HG02642 (cell line): ENCODE measurements at regions not wholly inside any gene's neighbourhood (a gene's known extent, or its start where the extent isn't known, plus 50 kb on each side); places are given as distances from the start of the nearest gene placed in this dataset.
"Not testable (repeated sequence)": the region's sequence is repeated elsewhere in the genome, so short reads cannot be mapped to it uniquely, and the experiment has no call there.

Experiments
- ATAC-seq: cut with Tn5 transposase; IDR thresholded peaks from one replicate; pipeline ENCODE4 v1.9.1; 2021; ENCODE audit warnings: mild to moderate bottlenecking; ENCODE audit not compliant: unreplicated experiment, poor library complexity

DNA sequence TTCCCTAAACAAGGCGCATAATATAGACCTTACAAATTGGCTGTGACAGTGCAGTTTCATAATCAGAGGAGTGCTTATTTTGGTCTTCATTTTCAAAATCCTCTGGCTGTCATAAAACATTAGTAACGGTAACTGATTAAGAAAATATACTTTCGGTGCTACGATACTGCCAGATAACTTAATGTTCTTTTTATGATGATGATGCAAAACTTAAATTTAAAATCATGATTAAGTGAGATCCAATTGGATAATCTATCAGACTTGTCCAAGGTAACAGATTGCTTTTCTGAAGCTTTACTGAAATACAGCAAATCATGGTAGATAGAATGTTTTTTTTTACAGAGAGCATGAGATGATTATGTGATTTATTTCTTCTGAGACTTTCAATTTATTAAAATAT lies 364.2 kb upstream of the CNTN3 start:
- no peak for ATAC-seq

DNA sequence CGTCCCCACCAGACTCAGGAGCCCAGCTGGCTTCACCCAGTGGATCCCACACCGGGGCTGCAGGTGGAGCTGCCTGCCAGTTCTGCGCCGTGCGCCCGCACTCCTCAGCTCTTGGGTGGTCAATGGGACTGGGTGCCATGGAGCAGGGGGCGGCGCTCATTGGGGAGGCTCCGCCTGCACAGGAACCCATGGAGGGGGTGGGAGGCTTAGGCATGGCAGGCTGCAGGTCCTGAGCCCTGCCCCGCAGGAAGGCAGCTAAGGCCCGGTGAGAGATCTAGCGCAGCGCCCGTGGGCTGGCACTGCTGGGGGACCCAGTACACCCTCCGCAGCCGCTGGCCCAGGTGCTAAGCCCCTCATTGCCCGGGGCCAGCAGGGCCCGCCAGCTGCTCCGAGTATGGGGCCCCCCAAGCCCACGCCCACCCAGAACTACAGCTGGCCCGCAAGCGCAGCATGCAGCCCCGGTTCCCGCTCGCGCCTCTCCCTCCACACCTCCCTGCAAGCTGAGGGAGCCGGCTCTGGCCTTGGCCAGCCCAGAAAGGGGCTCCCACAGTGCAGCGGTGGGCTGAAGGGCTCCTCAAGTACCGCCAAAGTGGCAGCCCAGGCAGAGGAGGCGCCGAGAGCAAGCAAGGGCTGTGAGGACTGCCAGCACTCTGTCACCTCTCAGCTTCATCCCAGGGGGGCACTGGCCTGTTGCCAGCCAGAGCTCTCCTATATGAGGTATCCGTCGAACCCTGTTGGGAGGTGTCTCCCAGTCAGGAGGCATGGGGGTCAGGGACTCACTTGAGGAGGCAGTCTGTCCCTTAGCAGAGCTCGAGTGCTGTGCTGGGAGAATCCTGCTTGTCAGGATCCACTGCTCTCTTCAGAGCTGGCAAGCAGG lies 370.8 kb upstream of the CNTN3 start:
- not testable (repeated sequence) for ATAC-seq

DNA sequence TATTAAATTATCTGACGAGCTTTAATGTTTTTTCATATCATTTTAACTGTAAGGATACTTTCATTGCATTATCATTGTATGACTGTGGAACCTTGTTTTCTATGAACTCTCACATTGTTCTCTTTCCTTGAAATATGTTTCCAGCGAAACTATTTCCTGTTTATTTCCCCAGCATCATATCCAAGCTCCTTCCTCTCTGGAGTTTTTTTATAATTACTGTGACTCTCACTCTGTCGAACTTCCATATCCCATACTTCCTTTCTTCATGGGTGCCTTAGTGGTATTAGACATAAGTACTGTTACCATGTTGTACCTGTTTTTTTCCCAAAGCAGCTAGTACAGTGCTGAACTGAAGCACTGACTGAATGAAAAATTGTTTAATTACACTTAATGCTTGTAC lies 373.6 kb upstream of the CNTN3 start:
- ATAC-seq = no peak

DNA sequence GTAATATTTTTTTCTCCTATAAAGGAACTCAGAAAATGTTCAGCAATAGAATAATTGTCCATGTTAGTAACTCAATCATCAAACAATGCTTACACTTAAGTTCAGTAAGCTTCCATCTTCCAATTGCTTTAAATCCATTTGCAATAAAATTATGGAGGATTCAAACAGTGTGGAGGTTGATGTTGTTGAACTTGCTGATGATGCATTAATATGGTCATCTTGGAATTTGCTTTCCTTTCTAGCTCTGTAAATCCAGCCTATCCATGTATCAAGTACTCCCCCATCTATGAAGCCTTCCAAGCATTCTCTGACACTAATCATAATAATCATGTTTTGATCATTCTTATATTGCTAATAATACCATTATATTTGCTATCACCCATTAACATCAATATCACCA lies 378.4 kb upstream of the CNTN3 start:
- no peak for ATAC-seq

DNA sequence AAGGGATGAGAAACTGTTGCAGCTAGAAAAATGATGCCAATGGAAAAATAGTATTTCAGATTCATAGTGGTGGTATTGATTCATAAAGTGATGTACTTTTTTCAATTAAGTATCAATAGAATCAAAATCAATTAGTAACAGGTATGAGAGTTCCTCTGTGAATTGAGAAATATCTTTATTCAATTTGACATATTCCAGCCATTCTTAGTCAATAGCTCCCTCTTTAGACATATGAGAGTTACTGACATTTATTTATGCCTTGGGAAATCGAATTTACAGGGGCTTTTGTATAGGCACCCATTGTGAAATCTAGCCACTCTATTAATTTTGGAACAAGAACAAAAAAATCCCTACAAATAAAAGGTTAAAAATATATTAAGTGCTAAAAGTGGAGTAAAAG lies 386.9 kb upstream of the CNTN3 start:
- ATAC-seq = no peak

DNA sequence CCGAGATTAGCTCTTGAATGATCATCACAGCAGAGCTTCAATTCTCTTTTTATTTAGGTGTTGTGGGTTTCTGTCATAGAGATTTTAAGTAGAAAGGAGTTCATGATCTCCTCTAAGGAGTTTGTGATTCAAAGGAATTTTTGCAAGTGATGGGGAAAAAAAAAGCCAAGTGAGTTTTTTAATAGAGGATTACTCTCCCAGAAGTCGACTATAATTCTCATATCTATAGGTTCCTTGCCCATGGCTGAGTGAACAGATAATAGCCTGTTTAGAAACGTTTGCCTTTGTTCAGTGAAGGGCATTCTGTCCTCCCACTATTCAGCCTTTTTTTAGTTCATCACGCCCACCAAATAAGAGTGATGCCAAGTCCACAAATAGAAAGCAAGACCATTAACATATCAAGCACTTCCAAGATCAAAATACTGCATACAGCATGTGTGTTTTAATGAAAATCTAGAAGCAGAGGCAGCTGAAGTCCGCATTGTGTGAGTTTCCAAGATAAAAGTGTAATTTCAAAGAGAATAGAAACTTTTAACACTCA lies 398.4 kb upstream of the CNTN3 start:
- ATAC-seq = no peak

DNA sequence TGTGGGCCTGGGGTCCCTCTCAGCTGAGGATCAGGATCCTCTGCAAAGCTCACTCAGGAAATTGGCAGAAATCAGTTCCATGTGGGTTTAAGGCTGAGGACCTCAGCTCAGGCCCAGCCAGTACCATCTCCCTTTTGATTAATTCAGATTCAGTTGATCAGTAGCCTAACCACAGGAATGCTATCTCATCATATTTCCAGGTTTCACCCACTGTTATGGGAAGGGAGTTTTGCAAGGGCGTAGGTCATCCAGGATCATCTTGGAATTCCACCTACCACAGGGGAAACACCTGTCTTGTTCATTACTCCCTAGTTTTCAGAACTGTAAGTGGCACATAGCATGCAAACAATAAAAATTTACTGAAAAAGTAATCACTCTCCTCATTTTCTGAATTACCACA lies 399.5 kb upstream of the CNTN3 start:
- no peak for ATAC-seq

DNA sequence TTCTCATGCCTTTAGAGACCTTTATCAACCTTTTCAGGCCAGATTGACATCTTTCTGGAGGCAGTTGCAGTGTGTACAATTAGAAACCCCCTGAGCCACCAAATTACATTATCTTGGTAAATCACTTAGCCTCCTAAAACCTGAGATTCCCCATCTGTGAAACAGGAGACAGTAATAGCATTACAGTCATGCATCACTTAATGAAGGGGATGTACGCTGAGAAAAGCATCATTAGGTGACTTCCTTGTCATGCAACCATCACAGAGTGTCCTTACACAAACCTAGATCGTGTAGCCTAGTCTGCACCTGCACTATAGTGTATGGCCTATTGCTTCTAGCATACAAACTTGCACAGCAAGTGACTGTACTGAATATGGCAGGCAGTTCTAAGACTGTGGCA lies 400.8 kb upstream of the CNTN3 start:
- no peak for ATAC-seq

DNA sequence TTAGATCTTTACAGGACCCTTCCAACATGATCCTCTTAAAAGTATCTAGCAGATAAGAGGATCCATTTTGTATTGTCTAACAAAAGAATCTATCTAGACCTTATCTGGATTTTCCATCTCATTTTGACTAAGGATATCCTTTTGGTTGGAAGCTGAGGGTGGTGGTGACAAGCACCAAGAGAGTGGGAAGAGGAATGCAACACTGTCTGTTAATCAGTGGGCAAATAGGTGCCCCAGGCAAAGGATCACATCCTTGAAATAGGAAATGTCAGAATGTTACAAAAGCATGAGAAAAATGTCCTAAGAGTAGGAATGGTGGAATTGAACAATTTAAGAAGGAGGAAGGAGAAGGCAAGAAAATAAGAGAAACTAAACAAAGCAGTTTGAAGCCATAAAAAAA lies 420.7 kb upstream of the CNTN3 start:
- no peak for ATAC-seq

DNA sequence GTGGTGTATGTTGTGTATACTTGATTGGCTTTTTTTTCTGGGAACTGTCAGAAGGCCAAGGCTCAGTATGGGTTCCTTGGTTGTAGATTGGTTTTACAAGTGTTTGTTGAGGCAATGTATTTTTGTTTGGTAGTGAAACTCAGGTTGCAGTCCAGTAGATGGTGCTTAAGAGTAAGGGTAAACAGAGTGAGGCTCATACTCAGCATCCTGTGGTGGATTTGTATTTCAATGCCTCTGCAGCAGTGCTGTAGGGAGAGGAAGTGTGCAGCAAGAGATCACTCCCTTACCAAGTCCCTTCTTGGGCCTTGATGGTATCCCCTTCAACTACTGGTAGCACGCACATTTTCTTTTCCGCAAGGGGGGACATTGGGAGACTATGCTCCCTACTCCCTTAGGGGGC lies 428.5 kb upstream of the CNTN3 start:
- no peak for ATAC-seq

DNA sequence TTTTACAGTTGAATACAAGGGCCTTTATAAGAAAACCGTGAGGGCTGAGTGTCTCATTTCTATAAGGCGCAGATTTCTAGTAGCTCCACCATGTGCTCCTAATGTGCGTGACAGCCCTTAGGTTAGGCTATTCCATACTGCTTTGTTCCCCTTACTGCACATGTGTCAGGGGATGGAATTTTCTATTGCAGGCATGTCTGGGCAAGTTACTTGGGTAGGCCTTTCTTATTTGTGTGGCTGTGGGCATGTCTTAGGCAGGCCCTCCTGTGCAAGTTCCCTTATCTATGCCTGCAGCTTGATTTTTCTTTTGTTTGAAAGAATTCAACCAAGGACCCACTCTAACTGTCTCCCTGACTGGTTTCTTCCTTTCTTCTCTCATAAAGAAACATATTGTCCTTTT lies 434.2 kb upstream of the CNTN3 start:
- ATAC-seq = no peak

DNA sequence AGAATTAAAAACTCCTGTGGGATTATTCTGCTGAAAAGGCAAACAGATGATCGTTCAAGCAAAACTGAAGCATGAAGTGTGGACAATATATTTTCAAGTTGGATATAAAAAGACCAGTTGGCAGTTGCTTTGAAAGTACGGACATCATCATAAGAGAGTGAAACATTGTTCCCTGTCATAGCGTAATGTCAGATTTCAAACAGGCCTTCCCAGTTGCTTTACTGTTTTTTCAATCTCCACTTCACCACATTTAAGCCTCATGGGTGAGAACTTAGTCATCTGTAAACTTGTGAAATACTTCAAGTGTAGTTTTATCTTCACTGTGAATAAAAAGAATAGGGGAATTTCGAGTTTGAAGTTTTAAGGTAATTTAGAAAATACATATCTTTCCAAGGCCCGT lies 435.1 kb upstream of the CNTN3 start:
- ATAC-seq = no peak

DNA sequence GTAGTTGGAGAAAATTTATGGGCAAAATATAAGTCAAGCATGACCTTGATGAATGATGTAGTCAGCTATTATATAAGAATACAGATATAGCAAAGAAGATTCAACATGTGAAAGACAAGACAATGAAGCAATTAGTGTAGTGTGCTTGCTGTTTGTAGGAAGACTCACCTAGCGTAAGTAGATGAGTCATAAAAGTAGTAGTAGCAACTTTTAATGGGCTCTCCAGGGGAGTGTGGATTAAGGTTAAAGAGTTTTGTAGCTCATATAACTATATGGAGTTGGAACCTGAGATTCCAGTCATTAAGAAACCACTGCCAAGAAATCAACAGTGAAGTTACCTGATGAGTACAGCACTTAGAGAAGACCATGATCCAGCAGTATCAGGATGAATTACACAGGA lies 444.7 kb upstream of the CNTN3 start:
- ATAC-seq = no peak

DNA sequence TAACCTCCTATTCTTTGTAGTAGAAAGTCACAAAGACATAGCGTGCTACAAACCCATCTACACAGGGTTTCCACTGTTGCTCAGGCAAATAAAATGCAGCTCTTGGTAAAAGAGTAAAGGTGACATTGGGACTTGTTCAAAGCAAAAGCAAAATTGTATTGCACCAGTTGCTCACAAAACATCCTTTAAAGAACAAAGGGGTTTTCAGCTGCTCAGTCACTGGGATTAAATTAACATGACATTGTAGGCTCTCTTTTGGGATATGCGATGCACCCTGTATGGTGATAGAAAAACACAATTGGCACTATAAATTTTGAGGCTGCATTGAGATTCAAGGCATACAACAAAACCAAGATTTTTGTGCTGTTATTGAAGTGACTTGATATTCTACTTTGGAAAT lies 447.3 kb upstream of the CNTN3 start:
- ATAC-seq = no peak

DNA sequence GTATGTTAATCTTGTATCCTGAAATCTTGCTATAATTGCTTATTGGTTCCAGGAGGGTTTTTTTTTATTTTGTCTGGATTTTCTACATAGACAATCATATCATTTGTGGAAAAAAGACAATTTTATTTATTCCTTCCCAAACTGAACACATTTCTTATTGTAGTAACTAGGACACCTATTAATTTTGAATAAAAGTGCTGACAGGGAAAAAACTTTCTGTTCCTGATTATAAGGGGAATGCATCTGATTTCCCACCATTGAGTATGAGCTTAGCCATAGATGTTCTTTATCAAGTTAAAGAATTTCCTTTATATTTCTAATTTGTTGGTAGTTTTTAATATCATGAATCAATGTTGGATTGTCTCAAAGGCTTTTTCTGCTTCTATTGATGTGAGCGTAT lies 460.7 kb upstream of the CNTN3 start:
- no peak for ATAC-seq

DNA sequence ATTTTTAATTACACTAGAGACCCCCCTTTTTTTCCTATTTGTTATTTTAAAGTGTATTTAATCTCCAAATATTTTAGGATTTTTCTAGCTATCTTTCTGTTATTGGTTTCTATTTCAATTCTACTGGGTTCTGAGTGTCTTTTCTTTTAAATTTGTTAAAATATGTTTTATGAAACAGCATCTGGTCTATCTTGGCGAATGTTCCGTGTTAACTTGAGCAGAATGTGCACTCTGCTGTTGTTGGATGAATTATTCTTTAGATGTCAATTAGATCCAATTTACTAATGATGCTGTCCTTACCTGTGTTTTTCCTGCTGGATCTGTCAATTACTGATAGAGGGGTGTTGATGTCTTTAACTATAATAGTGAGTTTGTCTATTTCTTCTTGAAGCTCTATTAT lies 462.0 kb upstream of the CNTN3 start:
- no peak for ATAC-seq

DNA sequence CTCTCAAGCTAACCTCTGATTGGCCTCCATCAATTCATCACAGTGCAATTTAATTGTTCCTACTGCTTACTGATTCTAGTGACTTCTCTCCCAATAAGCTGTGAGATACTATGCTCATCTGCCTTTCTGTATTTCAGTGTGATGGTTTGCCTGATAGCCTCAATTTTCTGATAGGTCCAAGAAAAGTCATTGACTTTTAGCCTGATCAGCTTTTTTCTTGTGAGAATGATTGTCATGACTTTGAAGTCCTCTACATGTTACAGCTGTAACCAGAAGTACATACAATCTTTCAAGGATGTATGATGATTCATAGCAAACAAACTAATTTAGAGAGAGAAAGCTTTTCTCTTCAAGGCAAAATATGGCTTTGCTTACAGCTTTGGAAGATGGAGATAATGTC lies 463.8 kb upstream of the CNTN3 start:
- ATAC-seq = no peak

DNA sequence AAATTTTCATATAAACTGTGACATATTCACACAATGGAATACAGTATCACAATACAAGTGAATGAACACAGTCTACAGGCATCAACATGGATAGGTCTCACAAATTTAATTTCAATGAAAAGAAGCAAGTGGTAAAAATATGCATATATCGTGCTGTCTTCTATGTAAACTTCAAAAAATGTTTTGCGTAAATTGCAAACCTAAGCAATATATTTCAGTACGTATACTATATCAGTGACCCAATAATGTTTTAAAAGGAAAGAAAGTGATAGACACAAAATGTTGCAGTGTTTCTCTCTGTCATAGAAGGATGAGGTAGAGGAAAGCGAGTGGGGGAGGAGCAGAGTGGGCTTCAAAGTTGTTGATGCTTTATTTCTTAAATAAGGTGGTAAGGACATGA lies 468.4 kb upstream of the CNTN3 start:
- no peak for ATAC-seq

DNA sequence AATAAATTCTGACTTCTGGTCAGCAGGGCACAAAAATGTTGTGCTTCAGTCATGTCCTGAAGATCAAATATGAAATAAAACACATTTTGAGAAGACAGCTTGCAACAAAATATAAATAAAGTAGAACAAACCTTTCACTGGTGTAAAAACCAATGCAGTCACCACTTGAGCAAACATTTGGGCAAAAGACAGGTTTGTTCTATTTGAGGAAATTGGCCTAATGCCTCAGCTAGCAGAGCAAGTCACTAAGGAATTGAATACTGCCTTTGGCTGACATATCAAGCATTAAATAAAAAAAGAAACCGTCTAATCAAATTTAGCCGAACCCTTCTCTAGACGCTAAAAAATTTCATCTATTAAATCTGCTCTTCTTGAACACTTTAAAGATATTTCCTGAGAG lies 475.4 kb upstream of the CNTN3 start:
- no peak for ATAC-seq

DNA sequence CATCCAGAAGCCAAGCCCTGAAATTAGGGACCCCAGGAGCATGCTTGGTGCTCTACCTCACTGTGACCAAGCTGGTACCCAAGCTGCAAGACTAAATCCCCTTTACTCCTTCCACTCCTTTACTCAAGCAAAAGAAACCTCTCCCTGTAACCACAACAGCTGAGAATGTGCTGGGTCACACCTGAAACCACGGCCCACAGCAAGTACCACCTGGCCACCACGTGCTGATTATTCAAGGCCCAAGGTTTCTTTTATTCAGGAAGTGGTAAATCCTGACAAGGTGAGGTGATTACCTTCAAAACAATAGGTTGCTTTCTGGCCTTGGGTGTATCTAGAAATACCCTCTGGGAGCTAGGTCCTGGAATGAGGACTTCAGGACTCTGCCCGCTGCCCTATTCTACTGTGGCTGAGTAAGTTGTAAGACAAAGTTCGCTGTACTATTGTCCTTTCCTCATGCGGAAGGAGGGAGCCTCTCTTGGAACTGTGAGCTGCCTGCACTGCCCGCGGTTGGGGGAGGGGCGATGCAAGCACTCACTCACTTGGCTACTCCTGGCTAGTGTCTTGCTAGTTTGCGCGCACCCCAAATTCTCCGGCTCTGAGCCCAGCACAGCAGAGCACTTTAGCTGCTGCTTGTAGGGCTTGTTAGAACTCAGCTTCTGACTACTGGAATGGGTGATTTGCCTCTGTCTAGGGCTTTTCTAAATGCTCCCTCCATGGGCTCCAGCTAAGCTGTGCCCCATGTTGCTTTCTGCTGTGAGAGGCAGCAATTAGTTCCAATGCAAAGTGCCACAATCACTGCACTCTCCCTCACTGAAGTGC lies 487.1 kb upstream of the CNTN3 start:
- ATAC-seq = no peak

DNA sequence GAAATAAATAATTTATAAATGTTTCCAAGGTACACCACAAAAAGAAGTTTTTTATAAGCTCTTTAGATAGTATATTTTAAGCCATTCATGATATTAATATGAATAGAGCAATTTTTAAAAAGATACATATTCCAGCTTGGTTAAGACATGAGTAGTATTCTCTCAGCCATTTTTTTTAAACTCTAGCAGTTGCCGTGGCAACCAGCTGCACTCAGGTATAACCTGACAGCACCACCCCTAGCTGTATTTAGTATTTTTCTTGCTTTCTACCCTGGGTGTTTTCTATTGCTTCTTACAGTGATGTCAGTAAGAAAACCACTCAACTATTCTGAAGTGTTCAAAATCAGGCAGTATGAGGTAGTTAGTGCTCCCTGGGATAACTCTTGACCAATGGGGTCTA lies 496.3 kb upstream of the CNTN3 start:
- no peak for ATAC-seq
